Activated T-helper 2 cell treated with anti-CD3 and anti-CD28 coated beads, Interferon-gamma antibody, Interleukin-2, Interleukin-4, amounts not matched to agents 10 μg/mL and 5 μg/mL and 100 μg/mL, durations not matched to agents 14 hours and 24 hours and 36 hours (primary cell): ENCODE measurements at regions not wholly inside any gene's neighbourhood (a gene's known extent, or its start where the extent isn't known, plus 50 kb on each side); places are given as distances from the start of the nearest gene placed in this dataset.

ENCODE experiments used
- DNase-seq: peaks from one replicate; pipeline ENCODE4 v3.0.0; 2021; ENCODE audit warnings: low spot score
- H3K27ac Mint-ChIP-seq: one replicate; pipeline ENCODE4 v1.8.0; 2021; ENCODE audit warnings: mixed read lengths
- H3K27me3 Mint-ChIP-seq: one replicate; pipeline ENCODE4 v1.8.0; 2021; ENCODE audit warnings: low read depth, mixed read lengths
- H3K36me3 Mint-ChIP-seq: one replicate; pipeline ENCODE4 v1.8.0; 2021; ENCODE audit warnings: low read depth, mixed read lengths
- H3K4me1 Mint-ChIP-seq: one replicate; pipeline ENCODE4 v1.8.0; 2021; ENCODE audit warnings: low read depth, mixed read lengths
- H3K4me3 Mint-ChIP-seq: one replicate; pipeline ENCODE4 v1.8.0; 2021; ENCODE audit warnings: low read depth, mild to moderate bottlenecking, moderate library complexity, mixed read lengths
- H3K9me3 Mint-ChIP-seq: one replicate; pipeline ENCODE4 v1.8.0; 2021; ENCODE audit warnings: mixed read lengths
- intact Hi-C: fragments of 100-400 bp; cut with micrococcal nuclease; formaldehyde crosslinking; loops from one replicate; pipeline ENCODE4 v1.15.1; 2023

DNA sequence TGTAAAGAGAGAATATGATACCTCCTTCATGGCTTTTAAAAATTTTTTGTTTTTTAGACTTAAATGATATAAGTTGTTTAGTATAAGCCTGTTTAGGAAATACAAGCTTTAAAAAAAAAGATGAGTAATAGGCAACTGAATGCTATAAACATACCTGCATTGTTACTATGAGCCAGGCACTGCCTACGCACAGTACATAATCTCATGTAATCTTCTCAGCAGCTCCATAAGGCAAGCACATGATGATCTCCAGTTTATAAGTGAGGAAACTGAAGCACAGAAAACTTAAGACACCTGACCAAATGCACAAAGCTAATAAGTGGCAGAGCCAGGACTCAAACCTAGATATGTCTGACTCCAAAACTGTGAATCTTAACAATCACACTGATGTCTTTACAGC is 156.3 kb upstream of the SLC1A4 start:
- H3K4me1 Mint-ChIP-seq: peaks cover 24% of the 10 kb centered on the region
- no peak overlapping the region for H3K4me3 Mint-ChIP-seq
- no peak for DNase-seq
- H3K9me3 Mint-ChIP-seq: no peaks in the 10 kb centered on the region
- intact Hi-C loops: loop anchor here (5.0 kb wide), 1 partner anchor 136 kb away; no protein-coding TSS in a partner anchor
- no peak overlapping the region for H3K27ac Mint-ChIP-seq
- peaks cover 8% of the 10 kb centered on the region for H3K27me3 Mint-ChIP-seq
- no peaks in the 10 kb centered on the region for H3K36me3 Mint-ChIP-seq

GRCh38 chr2:64836566-64836965 is 152.6 kb upstream of the SLC1A4 start:
- H3K4me1 Mint-ChIP-seq: peaks cover 21% of the 10 kb centered on the region
- H3K9me3 Mint-ChIP-seq: no peaks in the 10 kb centered on the region
- peaks cover 8% of the 10 kb centered on the region for H3K27me3 Mint-ChIP-seq
- no peak overlapping the region for H3K4me3 Mint-ChIP-seq
- no peak for DNase-seq
- intact Hi-C loops: no loop called here
- H3K36me3 Mint-ChIP-seq: no peaks in the 10 kb centered on the region
- no peak overlapping the region for H3K27ac Mint-ChIP-seq

GRCh38 chr2:64837116-64837731 is 152.0 kb upstream of the SLC1A4 start:
- intact Hi-C loops: no loop called here
- Mint-ChIP-seq H3K36me3 (no peaks in the 10 kb centered on the region), H3K27ac (no peak overlapping the region), H3K9me3 (no peaks in the 10 kb centered on the region), H3K4me1 (peaks cover 21% of the 10 kb centered on the region), H3K4me3 (no peak overlapping the region), H3K27me3 (peaks cover 8% of the 10 kb centered on the region)
- no peak for DNase-seq

DNA sequence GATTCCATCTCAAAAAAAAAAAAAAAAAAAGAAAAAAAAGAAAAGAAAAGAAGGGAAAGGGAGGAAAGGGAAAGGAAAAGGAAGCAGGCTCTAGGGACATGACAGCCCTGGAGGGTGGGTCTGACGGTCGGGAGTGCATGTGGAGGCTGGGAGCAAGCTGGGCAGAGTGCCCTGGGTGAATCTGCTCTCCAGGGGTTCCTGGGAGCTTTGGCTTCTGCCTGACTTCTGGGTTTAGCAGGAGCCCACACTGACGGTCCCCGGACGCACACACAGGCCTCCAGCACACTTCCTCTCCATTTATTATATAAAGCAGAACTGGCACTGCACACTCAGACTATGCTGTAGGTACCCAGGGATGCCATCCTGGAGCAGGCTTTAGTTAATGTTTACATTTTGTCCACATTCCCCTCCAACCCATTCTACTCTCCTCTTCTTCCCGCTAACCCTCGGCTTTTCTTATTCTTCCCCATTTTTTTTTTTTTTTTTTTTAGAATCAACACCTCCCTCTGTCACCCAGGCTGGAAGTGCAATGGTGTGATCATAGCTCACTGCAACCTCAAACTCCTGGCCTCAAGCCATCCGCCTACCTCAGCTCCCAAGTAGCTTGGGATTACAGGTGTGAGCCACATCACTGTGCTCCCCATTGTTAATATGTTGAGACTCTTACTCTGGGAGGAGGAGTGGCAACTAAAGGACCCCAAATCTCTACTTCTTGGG is 151.1 kb upstream of the SLC1A4 start:
- Mint-ChIP-seq H3K36me3 (no peaks in the 10 kb centered on the region), H3K27me3 (peaks cover 8% of the 10 kb centered on the region), H3K9me3 (no peaks in the 10 kb centered on the region), H3K4me3 (no peak overlapping the region), H3K4me1 (peaks cover 18% of the 10 kb centered on the region), H3K27ac (no peak overlapping the region)
- intact Hi-C loops: no loop called here
- no peak for DNase-seq

DNA sequence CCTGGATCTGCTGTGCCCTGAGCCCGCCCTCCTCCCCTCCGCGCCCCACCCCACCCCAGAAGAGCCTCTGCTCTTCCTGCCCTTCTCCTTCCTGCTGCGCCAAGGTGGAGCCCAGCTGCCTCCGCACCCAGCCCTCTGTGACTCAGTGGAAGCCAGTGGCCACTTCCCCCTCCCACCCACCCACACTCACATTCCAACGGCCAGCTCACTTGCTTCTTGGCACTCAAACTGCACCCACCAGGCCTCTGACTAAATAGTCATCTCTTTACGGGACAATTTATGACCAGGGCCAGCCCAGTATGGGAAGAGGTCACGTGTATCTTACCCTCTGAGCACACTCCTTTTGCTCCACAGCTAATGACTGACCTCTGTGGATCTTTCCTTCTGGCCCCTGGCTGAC is 150.4 kb upstream of the SLC1A4 start:
- intact Hi-C loops: no loop called here
- peaks cover 11% of the 10 kb centered on the region for H3K4me1 Mint-ChIP-seq
- no peak overlapping the region for H3K27ac Mint-ChIP-seq
- peaks cover under 1% of the 10 kb centered on the region for H3K27me3 Mint-ChIP-seq
- no peak for DNase-seq
- no peaks in the 10 kb centered on the region for H3K9me3 Mint-ChIP-seq
- H3K4me3 Mint-ChIP-seq: no peak overlapping the region
- no peaks in the 10 kb centered on the region for H3K36me3 Mint-ChIP-seq

- no peak for DNase-seq
- H3K27me3 Mint-ChIP-seq: no peaks in the 10 kb centered on the region
- no peak overlapping the region for H3K4me3 Mint-ChIP-seq
- intact Hi-C loops: no loop called here
- no peaks in the 10 kb centered on the region for H3K9me3 Mint-ChIP-seq
- H3K36me3 Mint-ChIP-seq: no peaks in the 10 kb centered on the region
- H3K4me1 Mint-ChIP-seq: peaks cover 10% of the 10 kb centered on the region
- no peak overlapping the region for H3K27ac Mint-ChIP-seq
Measured at GRCh38 chr2:64839844-64840243, 149.4 kb upstream of the SLC1A4 start.

DNA sequence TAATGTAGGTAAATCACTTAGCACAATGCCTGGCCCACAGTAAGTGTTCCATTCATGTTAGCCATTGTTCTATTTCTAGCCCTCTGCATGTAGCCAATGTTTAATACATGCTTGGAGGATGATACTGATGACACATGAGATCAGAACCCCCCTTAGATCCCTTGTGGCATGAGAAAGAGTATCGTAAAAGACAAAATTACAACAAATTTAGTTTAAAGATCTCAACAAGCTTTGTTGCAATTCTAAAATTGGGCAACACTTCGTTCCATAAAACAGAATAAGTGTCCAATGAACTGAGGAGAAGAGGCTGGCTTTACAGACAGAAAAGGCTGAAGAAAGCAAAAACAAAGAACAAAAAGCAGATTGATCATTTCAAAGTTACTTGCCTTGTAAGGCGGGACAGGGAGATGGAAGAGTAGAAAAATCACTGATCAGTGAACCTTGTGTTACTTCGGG is 148.7 kb upstream of the SLC1A4 start:
- Mint-ChIP-seq H3K27ac (no peak overlapping the region), H3K9me3 (no peaks in the 10 kb centered on the region), H3K27me3 (no peaks in the 10 kb centered on the region), H3K36me3 (no peaks in the 10 kb centered on the region), H3K4me1 (peaks cover 10% of the 10 kb centered on the region), H3K4me3 (no peak overlapping the region)
- intact Hi-C loops: no loop called here
- no peak for DNase-seq

DNA sequence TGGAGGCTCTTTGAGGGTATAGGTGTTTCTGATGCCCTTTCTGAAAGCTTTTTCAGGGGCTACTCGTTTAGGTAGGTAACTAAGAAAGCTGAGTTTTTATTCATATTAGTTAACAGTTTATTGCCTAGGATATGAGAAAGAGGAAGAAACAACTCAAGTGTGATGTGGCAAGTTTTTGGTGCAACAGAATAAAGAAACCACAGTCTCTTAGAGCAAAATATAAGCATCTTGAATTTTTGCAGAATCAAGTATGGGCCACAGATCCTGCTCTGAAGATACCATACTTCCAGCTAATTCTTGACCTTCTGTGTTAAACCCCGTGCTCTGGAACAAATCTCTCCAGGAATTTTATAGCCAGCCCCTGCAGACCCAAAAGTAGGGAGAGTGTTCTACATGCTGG is 147.7 kb upstream of the SLC1A4 start:
- DNase-seq: no peak
- no peak overlapping the region for H3K27ac Mint-ChIP-seq
- H3K9me3 Mint-ChIP-seq: no peaks in the 10 kb centered on the region
- no peaks in the 10 kb centered on the region for H3K27me3 Mint-ChIP-seq
- no peak overlapping the region for H3K4me3 Mint-ChIP-seq
- H3K36me3 Mint-ChIP-seq: no peaks in the 10 kb centered on the region
- intact Hi-C loops: no loop called here
- peaks cover 10% of the 10 kb centered on the region for H3K4me1 Mint-ChIP-seq

- no peaks in the 10 kb centered on the region for H3K36me3 Mint-ChIP-seq
- intact Hi-C loops: no loop called here
Measured at GRCh38 chr2:64842030-64842429, 147.2 kb upstream of the SLC1A4 start.

DNA sequence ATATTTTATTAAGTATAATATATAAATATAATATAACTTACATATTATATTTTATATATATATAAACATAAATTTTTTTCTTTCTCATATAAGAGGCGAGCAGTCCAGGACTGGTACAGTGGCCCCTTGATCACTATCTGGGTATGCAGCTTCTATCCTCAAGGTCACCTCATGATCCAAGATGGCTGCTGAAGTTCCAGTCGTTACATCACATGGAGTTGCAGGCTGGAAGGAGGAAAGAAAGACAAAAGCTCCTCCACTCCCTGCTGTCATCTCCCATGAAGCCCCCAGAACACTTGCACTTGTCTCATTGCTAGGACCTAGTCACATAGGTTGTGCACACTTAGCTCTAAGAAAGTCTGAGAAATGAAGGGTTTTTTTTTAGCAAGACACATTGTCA is 145.1 kb upstream of the SLC1A4 start:
- intact Hi-C loops: no loop called here
- Mint-ChIP-seq H3K9me3 (no peaks in the 10 kb centered on the region), H3K27me3 (no peaks in the 10 kb centered on the region), H3K27ac (no peak overlapping the region), H3K36me3 (no peaks in the 10 kb centered on the region), H3K4me1 (peaks cover 8% of the 10 kb centered on the region), H3K4me3 (no peak overlapping the region)
- no peak for DNase-seq

More at GRCh38 chr2:64842030-64842429, 147.2 kb upstream of the SLC1A4 start:
- H3K9me3 Mint-ChIP-seq: no peaks in the 10 kb centered on the region
- H3K27ac Mint-ChIP-seq: no peak overlapping the region
- peaks cover 10% of the 10 kb centered on the region for H3K4me1 Mint-ChIP-seq
- no peak overlapping the region for H3K4me3 Mint-ChIP-seq
- no peaks in the 10 kb centered on the region for H3K27me3 Mint-ChIP-seq
- no peak for DNase-seq

DNA sequence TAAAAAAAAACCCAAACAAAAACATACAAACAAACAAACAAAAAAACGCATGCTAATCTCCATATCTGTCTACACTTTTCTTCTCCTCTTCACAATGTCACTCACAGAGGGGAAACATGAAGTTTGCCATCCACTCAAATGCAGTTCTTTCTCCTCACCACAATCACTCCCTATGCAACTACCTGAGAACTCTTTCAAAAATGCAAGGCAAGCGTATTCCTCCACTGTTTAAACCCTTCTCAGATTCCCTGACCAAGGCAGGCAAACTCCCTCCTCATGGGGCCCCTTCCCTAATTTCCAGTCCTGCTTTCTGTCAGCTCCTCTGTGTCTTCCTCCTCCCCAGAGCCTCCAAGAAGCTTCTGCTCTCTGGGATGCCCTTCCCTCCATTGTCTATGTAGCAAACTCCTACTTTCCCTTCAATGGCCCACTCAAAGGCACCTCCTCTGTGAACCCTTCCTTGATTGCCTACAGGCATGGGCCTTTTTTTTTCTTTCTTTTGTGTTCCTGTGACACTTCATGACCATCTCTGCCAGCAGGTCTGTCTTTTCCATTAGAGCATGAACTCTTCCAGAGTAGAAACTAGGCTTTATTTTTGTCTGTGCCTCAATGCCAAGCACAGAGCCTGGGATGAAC is 143.8 kb upstream of the SLC1A4 start:
- H3K27ac Mint-ChIP-seq: no peak overlapping the region
- H3K4me1 Mint-ChIP-seq: peaks cover 8% of the 10 kb centered on the region

DNA sequence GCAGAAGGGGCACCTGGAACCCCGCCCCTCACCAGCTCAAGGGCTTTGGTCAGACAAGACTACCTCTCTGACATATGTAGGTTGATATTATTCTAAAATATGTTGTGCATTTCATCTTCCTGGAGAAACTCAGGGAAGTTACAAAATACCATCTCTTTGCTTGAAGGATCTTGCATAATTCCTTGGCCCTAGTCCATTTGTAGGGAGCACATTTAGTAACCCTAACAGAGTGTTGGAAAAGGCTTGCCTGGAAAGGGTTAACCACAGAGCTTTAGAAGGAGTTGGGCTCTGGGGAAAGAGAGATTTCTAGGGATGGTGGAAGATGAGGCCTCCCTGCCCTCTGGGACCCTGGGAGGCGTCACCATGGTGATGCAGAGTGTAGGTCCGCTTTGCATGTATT is 143.0 kb upstream of the SLC1A4 start:
- DNase-seq: no peak
- H3K9me3 Mint-ChIP-seq: no peaks in the 10 kb centered on the region
- no peak overlapping the region for H3K4me3 Mint-ChIP-seq
- H3K36me3 Mint-ChIP-seq: no peaks in the 10 kb centered on the region
- H3K27ac Mint-ChIP-seq: no peak overlapping the region
- H3K27me3 Mint-ChIP-seq: no peaks in the 10 kb centered on the region
- H3K4me1 Mint-ChIP-seq: peaks cover 7% of the 10 kb centered on the region
- intact Hi-C loops: no loop called here

More for the DNA sequence above, 143.8 kb upstream of the SLC1A4 start:
- H3K36me3 Mint-ChIP-seq: no peaks in the 10 kb centered on the region
- H3K4me3 Mint-ChIP-seq: no peak overlapping the region
- H3K9me3 Mint-ChIP-seq: no peaks in the 10 kb centered on the region
- intact Hi-C loops: no loop called here
- H3K27me3 Mint-ChIP-seq: no peaks in the 10 kb centered on the region
- DNase-seq: no peak

- no peak for DNase-seq
- H3K27ac Mint-ChIP-seq: no peak overlapping the region
- no peaks in the 10 kb centered on the region for H3K9me3 Mint-ChIP-seq
- H3K4me3 Mint-ChIP-seq: no peak overlapping the region
- H3K36me3 Mint-ChIP-seq: no peaks in the 10 kb centered on the region
- H3K27me3 Mint-ChIP-seq: no peaks in the 10 kb centered on the region
- intact Hi-C loops: no loop called here
- peaks cover 1% of the 10 kb centered on the region for H3K4me1 Mint-ChIP-seq
Measured at GRCh38 chr2:64847930-64848329, 141.3 kb upstream of the SLC1A4 start.
